T-cell (primary cell): ENCODE measurements at regions not wholly inside any gene's neighbourhood (a gene's known extent, or its start where the extent isn't known, plus 50 kb on each side); places are given as distances from the start of the nearest gene placed in this dataset.

Experiments
- ATAC-seq, 4 experiments: fragments of 200-7000 bp in 3 of 4; fragments of 150-1000 bp in 1 of 4; cut with Tn5 transposase; replicated peaks in 1 of 4; 1 replicate in 3 of 4; 2 replicates in 1 of 4; pipeline ENCODE4 v1.10.0; 2021; ENCODE audit warnings: moderate library complexity in 3 of 4, mild to moderate bottlenecking in 2 of 4, moderate number of reproducible peaks in 1 of 4
- CTCF ChIA-PET, 2 donors: fragments of 300-600 bp; sonication (Branson Sonifier 250); formaldehyde crosslinking; loops; one replicate each; lab custom pipeline; 2022; ENCODE audit warnings: antibody characterized with exemption in 2 of 2; lab: Charles Lee
- POLR2A ChIA-PET, 2 donors: fragments of 300-600 bp; sonication (Branson Sonifier 250); formaldehyde crosslinking; loops; one replicate each; lab custom pipeline; 2022; ENCODE audit warnings: antibody characterized with exemption in 2 of 2; lab: Charles Lee
- DNase-seq, 35 experiments: peaks; one replicate each; pipeline versions ENCODE4 v3.0.0 to v3.0.0-alpha.2; 2013 to 2023
- H3K27ac ChIP-seq: one replicate; pipeline ENCODE4 v1.5.1; 2013; ENCODE audit warnings: low read length
- H3K27me3 ChIP-seq, 2 experiments: replicated peaks in 1 of 2; 1 replicate in 1 of 2; 2 replicates in 1 of 2; pipeline versions ENCODE4 v1.6.1 to v1.7.0; 2013; ENCODE audit warnings: low read length in 1 of 2, mixed read lengths in 1 of 2; ENCODE audit not compliant: control insufficient read depth in 2 of 2, insufficient read depth in 2 of 2; ENCODE audit errors: extremely low read depth in 1 of 2
- H3K36me3 ChIP-seq, 2 donors: 1 replicate in 1 of 2; 2 replicates in 1 of 2; pipeline versions ENCODE4 v1.6.1 to v1.7.0; 2013; ENCODE audit warnings: low read length in 1 of 2; ENCODE audit not compliant: control insufficient read depth in 2 of 2, insufficient read depth in 1 of 2; ENCODE audit errors: extremely low read depth in 1 of 2
- H3K4me1 ChIP-seq, 2 experiments: 1 replicate in 1 of 2; 2 replicates in 1 of 2; pipeline versions ENCODE4 v1.6.1 to v1.7.0; 2013; ENCODE audit warnings: low read length in 2 of 2, mixed read lengths in 1 of 2; ENCODE audit not compliant: insufficient read depth in 2 of 2, control insufficient read depth in 1 of 2; ENCODE audit errors: extremely low read depth in 1 of 2
- H3K4me3 ChIP-seq, 2 donors: 1 replicate in 1 of 2; 2 replicates in 1 of 2; pipeline versions ENCODE4 v1.5.1 to v1.7.0; 2013; ENCODE audit warnings: mild to moderate bottlenecking in 2 of 2, low read length in 1 of 2, moderate library complexity in 1 of 2; ENCODE audit not compliant: control insufficient read depth in 1 of 2; ENCODE audit errors: extremely low read depth in 1 of 2
- H3K9me3 ChIP-seq: 2 replicates; pipeline ENCODE4 v1.7.0; 2013
- H3K27ac Mint-ChIP-seq, 2 donors: one replicate each; pipeline ENCODE4 v1.8.0; 2020 to 2021; ENCODE audit warnings: mild to moderate bottlenecking in 2 of 2, mixed read lengths in 2 of 2
- H3K27me3 Mint-ChIP-seq, 2 donors: one replicate each; pipeline ENCODE4 v1.8.0; 2021 to 2022; ENCODE audit warnings: mixed read lengths in 2 of 2
- H3K36me3 Mint-ChIP-seq: one replicate; pipeline ENCODE4 v1.8.0; 2021; ENCODE audit warnings: mixed read lengths
- H3K4me1 Mint-ChIP-seq, 3 donors: one replicate each; pipeline ENCODE4 v1.8.0; 2020 to 2022; ENCODE audit warnings: mixed read lengths in 3 of 3, mild to moderate bottlenecking in 1 of 3
- H3K4me3 Mint-ChIP-seq, 3 donors: one replicate each; pipeline ENCODE4 v1.8.0; 2020 to 2022; ENCODE audit warnings: mild to moderate bottlenecking in 3 of 3, mixed read lengths in 3 of 3, moderate library complexity in 3 of 3
- H3K9me3 Mint-ChIP-seq, 3 donors: one replicate each; pipeline ENCODE4 v1.8.0; 2020 to 2022; ENCODE audit warnings: mixed read lengths in 3 of 3
- WGBS: methylation state at CpG from one replicate; pipeline ENCODE4 v1.1.5; 2013; ENCODE audit warnings: missing lambda C conversion rate; ENCODE audit not compliant: insufficient coverage; 5-methylcytosine and 5-hydroxymethylcytosine counted together

GRCh38 chr4:24315056-24315455 lies 269.3 kb downstream of the DHX15 start:
- Histone ChIP-seq H3K9me3 (no peaks in the 10 kb centered on the region), H3K27me3 (no peaks in the 10 kb centered on the region), H3K4me1 (no peaks in the 10 kb centered on the region), H3K4me3 (no peak overlapping the region), H3K36me3 (no peaks in the 10 kb centered on the region), H3K27ac (no peak overlapping the region)
- H3K36me3 Mint-ChIP-seq, result no peaks in the 10 kb centered on the region
- ChIA-PET POLR2A (interaction anchor here in 1 of 2 donors (0.5 kb wide), 1 partner anchor 1845 kb away, joined by 3 read pairs; no protein-coding TSS in a partner anchor), CTCF (no interaction called here)
- 100% methylated on average over 1 of the region's 1 CpG for WGBS
- ATAC-seq (no peak), DNase-seq (no peak)
- no peak overlapping the region for H3K4me3 Mint-ChIP-seq
- H3K4me1 Mint-ChIP-seq, result no peaks in the 10 kb centered on the region
- H3K27me3 Mint-ChIP-seq, result no peaks in the 10 kb centered on the region
- H3K27ac Mint-ChIP-seq, result no peak overlapping the region
- peaks cover 0 to 2% (median 0%) of the 10 kb centered on the region in 3 donors for H3K9me3 Mint-ChIP-seq

- Mint-ChIP-seq H3K27me3 (no peaks in the 10 kb centered on the region), H3K9me3 (peaks cover 0 to 7% (median 6%) of the 10 kb centered on the region in 3 donors), H3K4me3 (no peak overlapping the region), H3K4me1 (no peaks in the 10 kb centered on the region), H3K27ac (no peak overlapping the region), H3K36me3 (no peaks in the 10 kb centered on the region)
- no peaks in the 10 kb centered on the region for H3K4me1 ChIP-seq
- no peak for DNase-seq
- CTCF ChIA-PET, result no interaction called here
- no peak overlapping the region for H3K27ac ChIP-seq
- ATAC-seq, result no peak
- POLR2A ChIA-PET, result no interaction called here
- no CpG with 5 or more reads among the region's 3 CpGs for WGBS
- no peaks in the 10 kb centered on the region for H3K36me3 ChIP-seq
- H3K4me3 ChIP-seq, result no peak overlapping the region
- H3K27me3 ChIP-seq, result no peaks in the 10 kb centered on the region
- H3K9me3 ChIP-seq, result no peaks in the 10 kb centered on the region
These were observed 272.0 kb downstream of the DHX15 start for GRCh38 chr4:24312261-24312913.

- H3K4me1 Mint-ChIP-seq, result no peaks in the 10 kb centered on the region
- Histone ChIP-seq H3K4me3 (no peak overlapping the region), H3K4me1 (no peaks in the 10 kb centered on the region), H3K9me3 (no peaks in the 10 kb centered on the region), H3K36me3 (no peaks in the 10 kb centered on the region), H3K27me3 (no peaks in the 10 kb centered on the region), H3K27ac (no peak overlapping the region)
- no CpG with 5 or more reads among the region's 2 CpGs for WGBS
- H3K27me3 Mint-ChIP-seq, result peaks cover 0 to 4% of the 10 kb centered on the region in 2 donors
- H3K4me3 Mint-ChIP-seq, result no peak overlapping the region
- peaks cover 0 to 3% (median 0%) of the 10 kb centered on the region in 3 donors for H3K9me3 Mint-ChIP-seq
- POLR2A ChIA-PET, result no interaction called here
- CTCF ChIA-PET, result no interaction called here
- H3K36me3 Mint-ChIP-seq, result no peaks in the 10 kb centered on the region
- ATAC-seq (no peak), DNase-seq (no peak)
- no peak overlapping the region for H3K27ac Mint-ChIP-seq
These were observed 280.4 kb downstream of the DHX15 start for GRCh38 chr4:24303926-24304325.

GRCh38 chr4:24298911-24299310 lies 285.4 kb downstream of the DHX15 start:
- Histone ChIP-seq H3K27me3 (no peaks in the 10 kb centered on the region), H3K27ac (no peak overlapping the region), H3K4me3 (no peak overlapping the region), H3K36me3 (no peaks in the 10 kb centered on the region), H3K4me1 (no peaks in the 10 kb centered on the region), H3K9me3 (no peaks in the 10 kb centered on the region)
- Mint-ChIP-seq H3K27ac (no peak overlapping the region), H3K4me3 (no peak overlapping the region), H3K27me3 (peaks cover 0 to 4% of the 10 kb centered on the region in 2 donors), H3K4me1 (no peaks in the 10 kb centered on the region), H3K9me3 (peaks cover 0 to 6% (median 0%) of the 10 kb centered on the region in 3 donors), H3K36me3 (no peaks in the 10 kb centered on the region)
- ATAC-seq (no peak), DNase-seq (no peak)
- WGBS, result no CpG with 5 or more reads among the region's 3 CpGs
- ChIA-PET POLR2A (no interaction called here), CTCF (no interaction called here)

DNA sequence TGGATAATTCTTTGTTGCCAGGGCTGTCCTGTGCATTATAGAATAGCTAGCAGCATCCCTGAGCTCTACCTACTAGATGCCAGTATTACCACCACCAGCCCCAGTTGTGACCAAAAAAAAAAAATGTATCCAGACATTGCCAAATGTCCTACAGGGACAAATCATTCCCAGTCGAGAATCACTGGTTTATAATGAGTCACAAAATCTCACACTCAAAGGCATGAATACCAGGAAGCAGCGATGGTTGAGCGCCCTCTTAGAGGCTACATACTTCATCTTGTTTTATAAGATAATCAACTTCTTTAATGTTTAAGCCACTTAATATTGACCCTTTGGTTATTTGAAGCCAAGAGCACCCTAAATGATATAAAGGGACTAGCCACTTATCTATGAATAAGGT lies 297.3 kb downstream of the DHX15 start:
- Mint-ChIP-seq H3K27me3 (no peaks in the 10 kb centered on the region), H3K9me3 (peaks cover 6 to 16% (median 10%) of the 10 kb centered on the region in 3 donors), H3K36me3 (no peaks in the 10 kb centered on the region), H3K4me3 (no peak overlapping the region), H3K27ac (no peak overlapping the region), H3K4me1 (no peaks in the 10 kb centered on the region)
- H3K36me3 ChIP-seq, result no peaks in the 10 kb centered on the region
- H3K27me3 ChIP-seq, result no peaks in the 10 kb centered on the region
- CTCF ChIA-PET, result interaction anchor here in 1 of 2 donors (0.7 kb wide), 1 partner anchor 1161 kb away, joined by 3 read pairs; no protein-coding TSS in a partner anchor
- DNase-seq, result no peak
- WGBS, result no CpG with 5 or more reads among the region's 3 CpGs
- H3K4me3 ChIP-seq, result no peak overlapping the region
- no peak for ATAC-seq
- H3K27ac ChIP-seq, result no peak overlapping the region
- POLR2A ChIA-PET, result no interaction called here
- no peaks in the 10 kb centered on the region for H3K4me1 ChIP-seq
- H3K9me3 ChIP-seq, result no peaks in the 10 kb centered on the region

GRCh38 chr4:24285759-24286158 lies 298.6 kb downstream of the DHX15 start:
- H3K9me3 Mint-ChIP-seq, result peaks cover 2 to 14% (median 6%) of the 10 kb centered on the region in 3 donors
- no peak overlapping the region for H3K4me3 ChIP-seq
- H3K9me3 ChIP-seq, result no peaks in the 10 kb centered on the region
- ATAC-seq (no peak), DNase-seq (no peak)
- no peaks in the 10 kb centered on the region for H3K36me3 Mint-ChIP-seq
- H3K4me1 ChIP-seq, result no peaks in the 10 kb centered on the region
- H3K27ac ChIP-seq, result no peak overlapping the region
- no peaks in the 10 kb centered on the region for H3K27me3 Mint-ChIP-seq
- H3K27ac Mint-ChIP-seq, result no peak overlapping the region
- no peaks in the 10 kb centered on the region for H3K36me3 ChIP-seq
- no peaks in the 10 kb centered on the region for H3K27me3 ChIP-seq
- ChIA-PET POLR2A (no interaction called here), CTCF (no interaction called here)
- no peaks in the 10 kb centered on the region for H3K4me1 Mint-ChIP-seq
- 42% methylated on average over 1 of the region's 4 CpGs for WGBS
- no peak overlapping the region for H3K4me3 Mint-ChIP-seq
